ENCODE measurements at regions not wholly inside any gene's neighbourhood (a gene's known extent, or its start where the extent isn't known, plus 50 kb on each side); places are given as distances from the start of the nearest gene placed in this dataset.

DNA sequence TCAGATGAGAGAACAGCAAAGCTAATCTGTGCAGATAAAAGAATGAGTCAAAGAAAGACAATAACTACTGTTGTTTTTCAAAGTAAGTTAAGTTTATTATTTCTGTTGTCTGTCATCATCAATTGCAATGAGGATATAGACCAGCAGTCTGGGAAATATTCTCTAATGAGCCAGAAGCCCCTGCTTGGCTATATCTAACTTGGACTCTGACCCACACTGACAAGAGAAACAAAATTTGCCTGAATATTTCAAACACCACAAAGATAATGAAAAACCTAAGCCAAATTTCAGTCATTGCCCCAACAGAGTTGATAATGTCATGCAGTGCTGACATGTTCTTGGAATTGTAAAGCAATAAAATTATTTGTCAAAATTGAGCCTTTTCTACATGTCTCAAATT is 115.0 kb upstream of the PRDX4 start:
- POLR2A ChIA-PET, result no interaction called here
- ATAC-seq (no peak), DNase-seq (ENCODE audit: extremely low read depth in 1 of 4, low spot score in 3 of 4) (no peak), FAIRE-seq (no peak)
- Histone ChIP-seq H3K4me3 (no peak overlapping the region), H2AFZ (ENCODE audit: low read depth, low read length) (no peak overlapping the region), H3K9me3 (replicated peaks; ENCODE audit: control insufficient read depth, insufficient read depth, low read depth, low read length) (no peaks in the 10 kb centered on the region), H3K4me2 (ENCODE audit: insufficient read depth, low read length) (no peak overlapping the region), H3K9ac (ENCODE audit: insufficient read depth in 1 of 2, low read depth in 2 of 2, low read length in 2 of 2) (no peak overlapping the region), H3K27ac (ENCODE audit: extremely low read depth, low read depth, low read length) (no peak overlapping the region), H3K79me2 (ENCODE audit: control insufficient read depth, insufficient read depth, low read length) (no peaks in the 10 kb centered on the region), H4K20me1 (replicated peaks; ENCODE audit: control insufficient read depth, insufficient read depth, low read length) (no peaks in the 10 kb centered on the region), H3K36me3 (ENCODE audit: control insufficient read depth, insufficient read depth, low read length) (no peaks in the 10 kb centered on the region), H3K9me1 (ENCODE audit: control insufficient read depth, insufficient read depth, low read length) (no peaks in the 10 kb centered on the region), H3K27me3 (ENCODE audit: control insufficient read depth in 2 of 2, insufficient read depth in 2 of 2, low read length in 2 of 2) (no peaks in the 10 kb centered on the region), H3K4me1 (replicated peaks in 1 of 2; ENCODE audit: control insufficient read depth in 2 of 2, insufficient read depth in 2 of 2, low read length in 2 of 2) (no peaks in the 10 kb centered on the region)
- CTCF ChIA-PET (ENCODE audit: low intra/inter-chr PET ratio), result no interaction called here
- intact Hi-C loops (cut with micrococcal nuclease), result no loop called here
- no TSS peak for BruUV-seq (replicated peaks)
- in situ Hi-C loops (cut with MboI), result no loop called here
- TF ChIP-seq, protein P1, sequence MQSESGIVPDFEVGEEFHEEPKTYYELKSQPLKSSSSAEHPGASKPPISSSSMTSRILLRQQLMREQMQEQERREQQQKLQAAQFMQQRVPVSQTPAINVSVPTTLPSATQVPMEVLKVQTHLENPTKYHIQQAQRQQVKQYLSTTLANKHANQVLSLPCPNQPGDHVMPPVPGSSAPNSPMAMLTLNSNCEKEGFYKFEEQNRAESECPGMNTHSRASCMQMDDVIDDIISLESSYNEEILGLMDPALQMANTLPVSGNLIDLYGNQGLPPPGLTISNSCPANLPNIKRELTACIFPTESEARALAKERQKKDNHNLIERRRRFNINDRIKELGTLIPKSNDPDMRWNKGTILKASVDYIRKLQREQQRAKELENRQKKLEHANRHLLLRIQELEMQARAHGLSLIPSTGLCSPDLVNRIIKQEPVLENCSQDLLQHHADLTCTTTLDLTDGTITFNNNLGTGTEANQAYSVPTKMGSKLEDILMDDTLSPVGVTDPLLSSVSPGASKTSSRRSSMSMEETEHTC (IDR thresholded peaks at IDR 0.05), result no peak
- TF ChIP-seq RBM22 (IDR thresholded peaks at IDR 0.05; ENCODE audit: low read depth, low read length, poor library complexity, severe bottlenecking), result no peak
- TF ChIP-seq RFX7 (CRISPR knock-in tag; IDR thresholded peaks at IDR 0.05), result no peak
- TF ChIP-seq KDM1A (IDR thresholded peaks at IDR 0.05), result no peak
- no peak for TF ChIP-seq SNRNP70 (optimal IDR thresholded peaks at IDR 0.05; ENCODE audit: low read depth, low read length)
- TF ChIP-seq ILF3 (IDR thresholded peaks at IDR 0.05; ENCODE audit: borderline replicate concordance), result no peak
- TF ChIP-seq RBFOX2 (IDR thresholded peaks at IDR 0.05; ENCODE audit: low read depth, low read length), result no peak
- no peak for TF ChIP-seq GATAD2B (IDR thresholded peaks at IDR 0.05; ENCODE audit: borderline replicate concordance)
- TF ChIP-seq, protein P2, sequence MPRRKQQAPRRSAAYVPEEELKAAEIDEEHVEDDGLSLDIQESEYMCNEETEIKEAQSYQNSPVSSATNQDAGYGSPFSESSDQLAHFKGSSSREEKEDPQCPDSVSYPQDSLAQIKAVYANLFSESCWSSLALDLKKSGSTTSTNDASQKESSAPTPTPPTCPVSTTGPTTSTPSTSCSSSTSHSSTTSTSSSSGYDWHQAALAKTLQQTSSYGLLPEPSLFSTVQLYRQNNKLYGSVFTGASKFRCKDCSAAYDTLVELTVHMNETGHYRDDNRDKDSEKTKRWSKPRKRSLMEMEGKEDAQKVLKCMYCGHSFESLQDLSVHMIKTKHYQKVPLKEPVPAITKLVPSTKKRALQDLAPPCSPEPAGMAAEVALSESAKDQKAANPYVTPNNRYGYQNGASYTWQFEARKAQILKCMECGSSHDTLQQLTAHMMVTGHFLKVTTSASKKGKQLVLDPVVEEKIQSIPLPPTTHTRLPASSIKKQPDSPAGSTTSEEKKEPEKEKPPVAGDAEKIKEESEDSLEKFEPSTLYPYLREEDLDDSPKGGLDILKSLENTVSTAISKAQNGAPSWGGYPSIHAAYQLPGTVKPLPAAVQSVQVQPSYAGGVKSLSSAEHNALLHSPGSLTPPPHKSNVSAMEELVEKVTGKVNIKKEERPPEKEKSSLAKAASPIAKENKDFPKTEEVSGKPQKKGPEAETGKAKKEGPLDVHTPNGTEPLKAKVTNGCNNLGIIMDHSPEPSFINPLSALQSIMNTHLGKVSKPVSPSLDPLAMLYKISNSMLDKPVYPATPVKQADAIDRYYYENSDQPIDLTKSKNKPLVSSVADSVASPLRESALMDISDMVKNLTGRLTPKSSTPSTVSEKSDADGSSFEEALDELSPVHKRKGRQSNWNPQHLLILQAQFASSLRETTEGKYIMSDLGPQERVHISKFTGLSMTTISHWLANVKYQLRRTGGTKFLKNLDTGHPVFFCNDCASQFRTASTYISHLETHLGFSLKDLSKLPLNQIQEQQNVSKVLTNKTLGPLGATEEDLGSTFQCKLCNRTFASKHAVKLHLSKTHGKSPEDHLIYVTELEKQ (CRISPR knock-in tag; IDR thresholded peaks at IDR 0.05), result no peak
- TF ChIP-seq ZNF445 (CRISPR knock-in tag; IDR thresholded peaks at IDR 0.05; ENCODE audit: low read depth), result no peak

Data from K562 (cell line).